ENCODE measurements at regions not wholly inside any gene's neighbourhood (a gene's known extent, or its start where the extent isn't known, plus 50 kb on each side); places are given as distances from the start of the nearest gene placed in this dataset.

- H4K20me1 ChIP-seq (ENCODE audit: insufficient read depth, low read length): no peaks in the 10 kb centered on the region
- H3K27ac ChIP-seq (ENCODE audit: low read length): no peak overlapping the region
- no peak overlapping the region for H3K9ac ChIP-seq (ENCODE audit: low read length)
- H3K9me3 ChIP-seq (ENCODE audit: insufficient read depth, low read length): no peaks in the 10 kb centered on the region
- no peak overlapping the region for H3K4me3 ChIP-seq (ENCODE audit: low read length)
- no peaks in the 10 kb centered on the region for H3K4me1 ChIP-seq (ENCODE audit: low read length)
- H3K79me2 ChIP-seq (ENCODE audit: low read length): no peaks in the 10 kb centered on the region
- no peak overlapping the region for H3K4me2 ChIP-seq (ENCODE audit: low read length)
- no peaks in the 10 kb centered on the region for H3K36me3 ChIP-seq (replicated peaks; ENCODE audit: low read depth, low read length)
- no peak for TF ChIP-seq EZH2phosphoT487 (IDR thresholded peaks at IDR 0.05; ENCODE audit: low read depth)
- no peak for TF ChIP-seq CTCF (IDR thresholded peaks at IDR 0.05; ENCODE audit: low read depth, low read length)
- H3K27me3 ChIP-seq (ENCODE audit: low read depth, low read length): no peaks in the 10 kb centered on the region
- no peak overlapping the region for H2AFZ ChIP-seq (ENCODE audit: low read depth, low read length)
Observed at GRCh38 chr9:2281031-2281802, 266.1 kb downstream of the SMARCA2 start.

GRCh38 chr9:2281803-2282185, 266.6 kb downstream of the SMARCA2 start:
- no peaks in the 10 kb centered on the region for H3K9me3 ChIP-seq (ENCODE audit: insufficient read depth, low read length)
- no peak for TF ChIP-seq CTCF (IDR thresholded peaks at IDR 0.05; ENCODE audit: low read depth, low read length)
- TF ChIP-seq EZH2phosphoT487 (IDR thresholded peaks at IDR 0.05; ENCODE audit: low read depth): no peak
- no peaks in the 10 kb centered on the region for H3K4me1 ChIP-seq (ENCODE audit: low read length)
- H3K27me3 ChIP-seq (ENCODE audit: low read depth, low read length): no peaks in the 10 kb centered on the region
- H3K4me2 ChIP-seq (ENCODE audit: low read length): no peak overlapping the region
- no peaks in the 10 kb centered on the region for H3K79me2 ChIP-seq (ENCODE audit: low read length)
- no peak overlapping the region for H3K27ac ChIP-seq (ENCODE audit: low read length)
- no peak overlapping the region for H3K4me3 ChIP-seq (ENCODE audit: low read length)
- H3K36me3 ChIP-seq (replicated peaks; ENCODE audit: low read depth, low read length): no peaks in the 10 kb centered on the region
- H4K20me1 ChIP-seq (ENCODE audit: insufficient read depth, low read length): no peaks in the 10 kb centered on the region
- H2AFZ ChIP-seq (ENCODE audit: low read depth, low read length): no peak overlapping the region
- no peak overlapping the region for H3K9ac ChIP-seq (ENCODE audit: low read length)

GRCh38 chr9:2284770-2285169, 269.6 kb downstream of the SMARCA2 start:
- Histone ChIP-seq H4K20me1 (ENCODE audit: insufficient read depth, low read length) (no peaks in the 10 kb centered on the region), H3K36me3 (replicated peaks; ENCODE audit: low read depth, low read length) (no peaks in the 10 kb centered on the region), H3K4me3 (ENCODE audit: low read length) (no peak overlapping the region), H3K4me1 (ENCODE audit: low read length) (no peaks in the 10 kb centered on the region), H3K27ac (ENCODE audit: low read length) (no peak overlapping the region), H2AFZ (ENCODE audit: low read depth, low read length) (no peak overlapping the region), H3K79me2 (ENCODE audit: low read length) (no peaks in the 10 kb centered on the region), H3K9me3 (ENCODE audit: insufficient read depth, low read length) (no peaks in the 10 kb centered on the region), H3K4me2 (ENCODE audit: low read length) (no peak overlapping the region), H3K27me3 (ENCODE audit: low read depth, low read length) (no peaks in the 10 kb centered on the region), H3K9ac (ENCODE audit: low read length) (no peak overlapping the region)
- no peak for TF ChIP-seq EZH2phosphoT487 (IDR thresholded peaks at IDR 0.05; ENCODE audit: low read depth)
- TF ChIP-seq CTCF (IDR thresholded peaks at IDR 0.05; ENCODE audit: low read depth, low read length): no peak

- H3K4me3 ChIP-seq (ENCODE audit: low read length): no peak overlapping the region
- no peaks in the 10 kb centered on the region for H3K36me3 ChIP-seq (replicated peaks; ENCODE audit: low read depth, low read length)
- no peak overlapping the region for H2AFZ ChIP-seq (ENCODE audit: low read depth, low read length)
- H4K20me1 ChIP-seq (ENCODE audit: insufficient read depth, low read length): no peaks in the 10 kb centered on the region
- H3K27me3 ChIP-seq (ENCODE audit: low read depth, low read length): no peaks in the 10 kb centered on the region
- no peak overlapping the region for H3K27ac ChIP-seq (ENCODE audit: low read length)
- H3K9ac ChIP-seq (ENCODE audit: low read length): no peak overlapping the region
- H3K4me2 ChIP-seq (ENCODE audit: low read length): no peak overlapping the region
- H3K9me3 ChIP-seq (ENCODE audit: insufficient read depth, low read length): no peaks in the 10 kb centered on the region
- TF ChIP-seq CTCF (IDR thresholded peaks at IDR 0.05; ENCODE audit: low read depth, low read length) (no peak), EZH2phosphoT487 (IDR thresholded peaks at IDR 0.05; ENCODE audit: low read depth) (no peak)
- H3K4me1 ChIP-seq (ENCODE audit: low read length): no peaks in the 10 kb centered on the region
- H3K79me2 ChIP-seq (ENCODE audit: low read length): no peaks in the 10 kb centered on the region
Observed at GRCh38 chr9:2285416-2286332, 270.5 kb downstream of the SMARCA2 start.

Data from OCI-LY3 (cell line).